GM18519 (cell line): ENCODE measurements at regions not wholly inside any gene's neighbourhood (a gene's known extent, or its start where the extent isn't known, plus 50 kb on each side); places are given as distances from the start of the nearest gene placed in this dataset.

ENCODE experiments used
- ATAC-seq: cut with Tn5 transposase; IDR thresholded peaks from one replicate; pipeline ENCODE4 v1.9.1; 2021; ENCODE audit warnings: mild to moderate bottlenecking, moderate library complexity; ENCODE audit not compliant: unreplicated experiment, low FRiP score

GRCh38 chr17:71395901-71396300 lies 724.9 kb upstream of the SOX9 start:
- ATAC-seq, result no peak

DNA sequence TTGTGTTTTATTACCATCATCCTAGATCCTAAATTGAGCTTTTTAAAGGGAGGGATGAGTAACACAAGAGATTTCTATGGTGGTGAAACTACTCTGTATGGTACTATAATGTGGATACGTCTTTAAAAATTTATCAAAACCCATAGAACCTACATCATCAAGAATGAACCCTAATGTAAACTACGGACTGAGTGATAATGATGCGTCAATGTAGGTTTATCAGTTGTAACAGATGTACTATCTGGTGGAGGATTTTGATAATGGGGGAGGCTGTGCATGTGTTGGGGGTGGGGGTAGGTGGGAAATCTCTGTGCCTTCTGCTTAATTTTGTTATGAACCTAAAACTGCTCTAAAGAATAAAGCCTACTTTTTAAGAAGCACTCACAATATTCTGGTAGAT lies 724.1 kb upstream of the SOX9 start:
- no peak for ATAC-seq

GRCh38 chr17:71398025-71398424 lies 722.8 kb upstream of the SOX9 start:
- ATAC-seq, result no peak

DNA sequence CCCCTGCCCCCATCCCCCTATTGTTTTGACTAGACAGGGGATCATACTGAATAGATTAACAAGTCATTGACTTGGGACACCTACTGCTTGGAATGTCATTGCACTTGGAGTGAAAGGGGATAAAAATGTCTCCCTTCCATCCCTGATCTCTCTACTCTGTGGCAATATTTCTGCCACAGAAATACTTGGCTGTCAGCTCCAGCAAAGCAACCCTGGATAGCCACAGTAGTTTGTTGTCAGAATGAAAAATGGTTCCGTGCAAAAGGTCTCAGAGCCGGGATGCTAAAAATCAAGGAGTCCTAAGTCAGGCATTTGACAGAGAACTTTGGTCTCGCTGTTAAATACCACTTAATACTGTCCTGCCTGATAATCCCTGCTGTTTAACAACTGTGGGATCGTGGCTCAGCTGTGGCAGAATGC lies 722.0 kb upstream of the SOX9 start:
- no peak for ATAC-seq

GRCh38 chr17:71399221-71399620 lies 721.6 kb upstream of the SOX9 start:
- ATAC-seq, result no peak

GRCh38 chr17:71399649-71400048 lies 721.2 kb upstream of the SOX9 start:
- ATAC-seq, result no peak

- ATAC-seq, result no peak
Observed at GRCh38 chr17:71402007-71402406, 718.8 kb upstream of the SOX9 start.

- ATAC-seq, result no peak
Observed at GRCh38 chr17:71402661-71403141, 718.1 kb upstream of the SOX9 start.

- no peak for ATAC-seq
Observed at GRCh38 chr17:71405101-71405500, 715.7 kb upstream of the SOX9 start.

DNA sequence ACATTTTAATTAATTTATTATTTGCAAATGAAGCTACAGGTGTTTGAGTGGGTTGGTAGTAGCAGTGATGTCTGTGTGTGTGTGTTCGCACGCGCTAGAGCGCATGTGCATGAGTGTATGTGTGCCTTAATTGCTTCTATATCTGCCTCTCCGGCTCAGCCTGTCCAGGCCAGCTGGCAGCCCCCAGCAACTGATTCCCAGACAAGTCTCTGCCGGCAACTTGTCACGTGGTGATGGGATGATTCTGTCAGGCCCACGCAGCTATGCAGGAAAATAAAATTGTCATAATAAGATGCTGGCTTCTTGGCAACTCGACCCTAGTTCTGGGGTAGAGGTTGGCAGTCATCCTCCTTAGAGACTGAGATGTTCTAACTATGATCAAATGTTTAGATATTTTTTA lies 712.8 kb upstream of the SOX9 start:
- no peak for ATAC-seq

DNA sequence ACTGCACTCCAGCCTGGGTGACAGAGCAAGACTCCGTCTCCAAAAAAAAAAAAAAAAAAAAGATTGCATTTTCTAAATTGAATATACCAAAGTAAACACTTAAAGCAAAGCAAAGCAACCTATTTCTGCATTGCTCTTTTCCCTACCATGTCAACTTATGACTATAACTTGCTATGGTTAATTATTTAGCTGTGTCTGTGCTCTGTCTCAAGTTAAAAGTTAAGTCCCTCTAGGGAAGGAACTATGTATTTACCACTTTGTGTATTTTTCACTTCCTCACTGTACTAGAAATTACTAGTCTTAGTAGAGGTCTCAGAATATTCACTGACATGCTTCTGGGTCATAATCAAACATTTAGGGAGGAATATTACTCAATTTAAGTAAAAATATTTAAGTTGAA lies 711.7 kb upstream of the SOX9 start:
- ATAC-seq, result no peak

DNA sequence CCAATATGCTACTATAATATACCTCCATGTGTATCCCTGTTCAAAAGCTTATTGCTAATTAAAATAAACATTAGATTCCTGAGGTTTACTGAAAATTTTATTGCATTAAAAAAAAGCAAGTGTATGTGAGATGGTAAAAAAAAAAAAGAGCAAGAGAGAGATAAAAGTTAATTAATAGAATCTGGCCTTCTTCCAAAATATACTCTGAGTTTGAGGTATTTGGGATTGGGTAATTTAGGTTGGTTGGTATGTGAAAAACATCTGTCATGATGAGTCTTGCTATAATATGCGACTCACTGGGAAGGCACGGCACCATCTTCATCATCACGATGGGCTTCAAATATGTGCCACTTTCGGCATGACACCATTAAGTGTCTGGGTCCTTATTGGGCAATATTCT lies 711.1 kb upstream of the SOX9 start:
- ATAC-seq, result no peak

DNA sequence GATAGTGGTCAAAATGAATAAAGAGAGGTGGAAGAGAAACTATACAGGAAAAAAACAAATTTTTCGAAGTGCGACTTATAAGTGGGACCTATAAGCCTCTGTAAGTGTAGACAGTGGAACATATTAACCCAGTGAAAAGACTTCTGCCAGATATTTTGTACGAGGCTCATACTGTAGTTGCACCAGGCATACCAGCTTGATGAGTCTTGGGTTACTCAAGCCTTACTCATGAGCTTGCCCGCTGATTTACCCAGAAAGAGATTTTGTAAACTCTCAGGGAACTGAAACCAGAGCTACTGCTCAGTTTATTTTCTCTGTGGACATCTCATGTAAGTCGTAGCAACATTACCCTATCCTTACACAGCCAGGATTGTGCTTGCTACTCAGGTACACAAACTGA lies 708.0 kb upstream of the SOX9 start:
- no peak for ATAC-seq

GRCh38 chr17:71413935-71414334 lies 706.9 kb upstream of the SOX9 start:
- ATAC-seq, result no peak

DNA sequence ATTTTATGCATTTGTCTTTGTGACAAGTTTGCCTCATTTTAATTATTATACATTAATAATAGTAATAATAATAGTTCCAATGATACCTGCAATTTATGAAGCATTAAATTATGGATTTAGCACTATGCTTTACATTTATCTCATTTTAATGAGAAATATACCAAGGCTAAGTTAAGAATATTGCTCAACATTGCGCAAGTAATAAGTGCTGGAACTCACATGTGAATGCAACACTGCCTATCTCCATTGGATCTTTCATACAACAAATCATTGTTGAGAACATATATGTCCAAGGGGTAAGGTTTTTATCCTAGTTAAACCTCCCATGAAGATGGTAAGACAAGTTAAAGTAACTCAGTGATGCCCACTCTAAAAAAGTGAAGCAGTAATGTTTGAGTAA lies 703.7 kb upstream of the SOX9 start:
- ATAC-seq, result no peak

DNA sequence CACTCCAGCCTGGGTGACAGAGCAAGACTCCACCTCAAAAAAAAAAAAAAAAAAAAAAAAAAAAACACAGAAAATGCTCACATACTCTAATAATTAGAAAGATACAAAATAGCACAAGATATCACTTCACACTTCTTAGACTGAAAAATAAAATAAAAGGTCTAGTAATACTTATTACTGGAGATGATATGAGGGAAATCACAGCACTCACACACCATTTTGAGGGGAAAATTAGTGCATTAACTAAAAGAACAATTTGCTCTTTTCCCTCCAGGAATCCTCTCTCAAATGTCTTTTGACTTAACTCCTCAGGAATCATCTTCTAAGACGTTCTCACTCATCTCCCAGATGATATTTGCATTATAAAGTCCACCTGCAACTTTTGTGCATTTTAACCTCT lies 697.9 kb upstream of the SOX9 start:
- no peak for ATAC-seq

- ATAC-seq, result no peak
Observed at GRCh38 chr17:71423871-71424546, 696.8 kb upstream of the SOX9 start.

- ATAC-seq, result no peak
Observed at GRCh38 chr17:71427801-71428200, 693.0 kb upstream of the SOX9 start.

DNA sequence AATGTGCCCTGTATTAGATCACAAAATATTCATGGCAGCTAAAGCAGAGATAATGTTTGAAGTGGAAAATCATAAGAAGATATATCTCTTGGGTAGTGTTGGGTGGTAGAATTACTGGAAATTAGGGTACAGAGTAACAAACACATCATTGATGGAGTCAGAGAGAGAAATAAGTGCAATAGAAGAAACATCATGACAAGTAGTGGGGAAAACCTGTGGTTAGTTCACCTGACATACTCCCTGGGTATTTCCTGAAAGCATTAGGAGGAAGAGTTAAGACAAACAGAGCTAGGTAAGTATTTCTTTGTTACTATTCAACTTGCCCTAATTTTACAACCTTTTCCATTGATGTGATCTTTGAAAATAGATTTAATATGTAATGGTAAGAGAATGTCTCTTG lies 691.9 kb upstream of the SOX9 start:
- ATAC-seq, result no peak

DNA sequence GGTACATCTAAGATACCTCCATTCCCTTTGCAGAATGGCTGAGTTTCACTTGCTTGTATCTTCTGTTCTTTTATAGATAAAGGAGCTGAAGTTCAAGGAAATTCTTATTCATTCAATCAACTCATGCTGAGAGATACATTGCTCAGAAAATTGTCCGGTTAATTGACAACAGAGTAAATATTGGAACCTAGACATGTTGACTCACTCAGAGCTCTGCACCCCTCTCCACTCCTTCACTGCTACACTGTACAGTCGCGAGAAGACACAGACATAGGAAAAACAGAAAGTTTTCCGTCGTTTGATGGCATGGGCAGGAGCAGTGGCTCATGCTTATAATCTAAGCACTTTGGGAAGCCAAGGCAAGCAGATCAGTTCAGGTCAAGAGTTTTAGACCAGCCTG lies 690.5 kb upstream of the SOX9 start:
- ATAC-seq, result no peak

- ATAC-seq, result no peak
Observed at GRCh38 chr17:71431146-71431545, 689.7 kb upstream of the SOX9 start.

GRCh38 chr17:71432378-71433315 lies 688.2 kb upstream of the SOX9 start:
- ATAC-seq, result no peak
